HT-29 (cell line): ENCODE measurements at regions not wholly inside any gene's neighbourhood (a gene's known extent, or its start where the extent isn't known, plus 50 kb on each side); places are given as distances from the start of the nearest gene placed in this dataset.

Experiments used
- DNase-seq: peaks from one replicate; pipeline ENCODE4 v3.0.0-alpha.2; 2015; ENCODE audit warnings: low spot score

- no peak for DNase-seq
Measured at GRCh38 chr7:52897288-52897687, 138.1 kb upstream of the POM121L12 start.

DNA sequence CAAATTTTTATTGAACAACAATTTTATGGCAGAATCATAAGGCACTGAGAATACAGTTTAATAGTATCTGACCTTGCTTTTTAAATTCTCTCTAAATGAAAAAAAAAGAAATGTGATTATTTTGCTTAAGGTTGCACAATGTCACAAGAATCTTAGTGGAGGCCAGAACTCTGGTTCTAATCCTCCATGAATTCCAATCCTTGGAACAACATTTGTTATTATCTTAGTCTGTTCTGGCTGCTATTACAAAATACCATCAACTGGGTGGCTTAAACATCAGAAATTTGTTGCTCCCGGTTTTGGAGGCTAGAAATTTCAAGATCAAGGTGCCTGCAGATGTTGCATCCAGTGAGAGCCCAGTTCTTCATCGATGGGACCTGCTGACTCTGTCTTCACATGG, 158.2 kb upstream of the POM121L12 start:
- DNase-seq, result no peak

GRCh38 chr7:52876402-52876801, 159.0 kb upstream of the POM121L12 start:
- no peak for DNase-seq

DNA sequence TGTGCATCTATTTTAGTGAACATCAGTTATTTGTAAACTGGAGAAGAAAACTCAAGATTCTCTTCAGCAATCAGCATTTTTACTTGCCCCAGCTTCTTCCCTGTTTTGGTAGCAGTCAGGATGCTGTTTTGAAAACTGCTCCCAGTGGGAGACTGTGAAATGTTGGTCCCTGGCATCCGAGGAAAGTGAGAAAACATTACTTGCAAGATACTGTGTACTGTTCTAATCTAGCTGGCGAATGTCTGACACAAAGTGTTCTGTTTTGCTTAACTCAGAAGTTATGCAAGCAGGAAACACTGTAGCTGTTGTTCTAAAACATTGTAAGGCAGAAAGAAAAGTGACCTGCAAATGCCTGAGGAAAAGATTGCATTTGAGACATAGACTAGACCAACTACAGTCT, 171.8 kb upstream of the POM121L12 start:
- DNase-seq, result no peak

GRCh38 chr7:52862321-52862720, 173.1 kb upstream of the POM121L12 start:
- no peak for DNase-seq

GRCh38 chr7:52857367-52857766, 178.1 kb upstream of the POM121L12 start:
- no peak for DNase-seq

- no peak for DNase-seq
Measured at GRCh38 chr7:52854681-52855080, 180.8 kb upstream of the POM121L12 start.

DNA sequence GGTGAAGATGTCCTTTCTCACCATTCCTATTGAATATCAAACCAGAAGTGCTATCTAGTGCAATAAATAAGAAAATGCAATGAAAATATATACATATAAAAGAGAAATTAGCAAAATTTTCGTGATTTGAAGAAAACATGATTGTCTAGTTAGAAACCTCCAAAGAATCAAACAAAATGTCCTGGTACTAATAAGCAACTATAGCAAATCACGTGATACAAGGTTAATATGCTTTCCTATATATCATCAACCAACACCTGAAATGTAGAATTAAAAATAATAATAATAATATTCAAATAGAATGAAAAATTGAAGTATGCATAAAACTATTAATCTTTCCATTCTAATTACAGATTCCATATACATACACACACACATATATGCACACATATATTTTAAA, 183.9 kb upstream of the POM121L12 start:
- no peak for DNase-seq

GRCh38 chr7:52843436-52843835, 192.0 kb upstream of the POM121L12 start:
- DNase-seq, result no peak

DNA sequence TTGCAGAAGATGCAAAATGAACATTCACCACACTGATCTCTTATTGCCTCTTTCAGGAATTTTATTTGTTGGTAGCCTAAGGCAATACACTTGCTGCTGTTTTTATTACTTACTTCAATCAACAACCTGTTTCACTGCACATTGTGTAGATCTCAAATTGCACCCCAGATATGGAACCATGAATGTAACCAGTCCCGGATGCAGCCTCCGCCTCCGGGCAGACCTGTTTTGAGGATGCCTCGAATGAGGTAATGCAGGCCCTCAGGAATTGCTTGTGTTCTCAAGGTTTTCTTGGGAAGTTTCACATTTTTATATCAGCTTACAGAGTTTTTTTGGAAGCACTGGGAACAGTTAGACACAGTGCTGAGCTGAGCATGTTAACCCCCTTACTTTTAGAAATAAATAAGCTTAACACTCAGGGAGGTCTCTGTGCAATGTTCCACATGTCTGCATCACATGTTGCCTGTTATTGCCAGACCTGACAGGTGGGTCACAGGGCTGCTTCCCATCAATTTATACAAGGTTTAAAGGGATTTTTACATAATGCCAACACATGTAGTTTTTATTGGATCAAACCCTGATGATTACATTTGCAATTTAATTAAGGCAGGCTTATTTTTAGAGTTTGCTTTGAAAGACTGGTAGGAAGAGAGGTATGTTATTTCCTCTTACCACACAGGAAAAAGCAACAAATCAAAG, 193.1 kb upstream of the POM121L12 start:
- no peak for DNase-seq

GRCh38 chr7:52838981-52839411, 196.4 kb upstream of the POM121L12 start:
- DNase-seq, result no peak

- DNase-seq, result no peak
Measured at GRCh38 chr7:52831321-52831720, 204.1 kb upstream of the POM121L12 start.

GRCh38 chr7:52830801-52831200, 204.6 kb upstream of the POM121L12 start:
- DNase-seq, result no peak

GRCh38 chr7:52826515-52827265, 208.7 kb upstream of the POM121L12 start:
- no peak for DNase-seq

DNA sequence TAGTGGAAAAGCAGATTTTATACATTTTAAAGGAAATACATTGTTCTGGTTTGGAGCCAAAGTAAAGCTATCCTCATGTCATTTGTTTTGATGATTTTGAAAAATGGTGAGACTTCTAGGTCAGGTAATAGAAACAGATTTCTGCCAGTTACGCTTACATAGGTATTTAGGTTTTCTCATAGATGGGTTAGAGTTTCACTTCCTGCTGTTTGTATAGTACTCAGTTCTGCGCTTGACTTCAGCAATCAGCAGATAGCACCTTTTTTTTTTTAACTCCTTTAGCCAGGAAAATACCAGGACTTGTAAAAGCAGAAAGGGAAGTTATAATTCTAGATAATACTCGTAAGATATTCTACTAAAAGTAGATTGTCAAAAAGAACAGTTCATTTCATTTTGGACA, 209.8 kb upstream of the POM121L12 start:
- DNase-seq, result no peak

DNA sequence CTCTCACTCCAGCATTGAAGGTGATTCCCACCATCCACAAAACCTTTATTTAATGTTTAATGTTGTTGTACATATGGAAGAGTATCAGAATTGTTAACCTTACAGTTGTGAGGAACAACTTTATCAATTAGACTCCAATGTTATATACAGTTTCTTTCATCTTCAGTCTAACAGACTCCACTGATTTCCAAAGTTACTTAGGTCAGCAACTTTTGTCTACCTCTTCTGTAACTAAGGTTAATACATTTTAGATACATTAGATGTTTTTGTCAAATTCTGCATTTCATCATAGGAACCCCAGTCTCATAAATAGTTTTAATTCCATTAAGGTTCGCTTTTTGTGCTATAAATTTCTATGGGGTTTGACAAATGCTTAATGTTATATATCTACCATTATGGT, 223.9 kb upstream of the POM121L12 start:
- no peak for DNase-seq

DNA sequence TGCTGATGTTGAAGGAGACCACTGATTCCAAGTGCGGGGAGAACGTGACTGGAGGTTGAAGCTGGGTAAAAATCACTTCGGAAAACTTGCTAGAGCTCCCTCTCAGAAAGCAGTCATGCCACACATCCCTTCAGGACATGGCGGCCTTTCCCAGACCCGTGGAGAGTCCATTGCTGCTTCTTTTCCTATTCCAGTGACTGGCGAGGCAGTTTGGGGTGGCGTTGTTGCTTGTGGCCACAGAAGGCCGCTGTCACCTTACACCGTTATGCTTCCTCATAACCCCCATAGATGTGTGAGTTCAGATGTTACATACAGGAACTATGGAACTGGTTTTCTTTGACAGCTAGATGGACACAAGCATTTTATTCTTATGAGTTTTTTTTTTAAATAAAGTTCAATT, 235.6 kb upstream of the POM121L12 start:
- DNase-seq, result peak; percentile 8

DNA sequence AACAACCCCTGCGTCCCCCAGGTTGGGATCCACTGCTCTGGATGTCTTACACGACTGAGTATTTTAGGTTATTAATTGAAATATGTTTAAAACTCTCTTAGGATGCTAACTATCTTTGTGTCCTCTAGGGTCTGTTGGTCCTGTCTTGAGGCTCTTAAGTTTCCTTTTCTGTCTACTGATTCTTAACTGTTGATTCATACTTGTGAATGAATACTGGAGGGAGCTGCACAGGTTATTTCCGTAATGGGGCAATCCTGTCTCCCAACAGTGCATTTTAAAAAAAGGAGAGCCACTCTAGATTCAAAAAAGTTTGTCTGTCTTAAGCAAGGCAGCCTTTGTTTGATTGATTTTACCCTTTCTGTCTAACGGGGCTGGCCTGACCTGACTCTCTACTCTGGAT, 237.6 kb upstream of the POM121L12 start:
- no peak for DNase-seq

GRCh38 chr7:52794621-52795020, 240.8 kb upstream of the POM121L12 start:
- DNase-seq, result no peak

DNA sequence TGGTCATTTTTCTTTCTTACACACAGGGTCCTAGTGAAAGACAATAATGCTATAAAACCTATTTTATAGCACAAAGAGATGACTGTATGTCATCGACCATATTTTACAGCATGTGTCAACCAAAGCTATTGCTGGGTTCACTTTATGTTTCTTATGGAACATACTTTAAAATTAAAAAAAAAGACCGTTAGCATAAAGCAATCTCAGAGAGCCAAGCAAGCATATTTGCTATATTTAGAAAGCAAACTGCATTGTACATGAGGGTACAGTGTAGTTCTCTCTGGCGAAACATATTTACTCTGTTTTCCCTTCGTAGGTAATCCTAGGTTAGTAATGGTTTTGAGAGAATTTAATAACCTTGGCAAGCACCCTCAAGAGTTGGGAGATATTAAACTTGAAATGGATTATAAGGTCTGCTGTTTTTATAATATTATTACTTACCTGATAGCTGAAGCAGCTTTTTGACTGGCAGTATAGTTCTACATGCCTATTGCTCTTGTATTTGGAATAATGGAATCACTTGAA, 244.2 kb upstream of the POM121L12 start:
- no peak for DNase-seq

DNA sequence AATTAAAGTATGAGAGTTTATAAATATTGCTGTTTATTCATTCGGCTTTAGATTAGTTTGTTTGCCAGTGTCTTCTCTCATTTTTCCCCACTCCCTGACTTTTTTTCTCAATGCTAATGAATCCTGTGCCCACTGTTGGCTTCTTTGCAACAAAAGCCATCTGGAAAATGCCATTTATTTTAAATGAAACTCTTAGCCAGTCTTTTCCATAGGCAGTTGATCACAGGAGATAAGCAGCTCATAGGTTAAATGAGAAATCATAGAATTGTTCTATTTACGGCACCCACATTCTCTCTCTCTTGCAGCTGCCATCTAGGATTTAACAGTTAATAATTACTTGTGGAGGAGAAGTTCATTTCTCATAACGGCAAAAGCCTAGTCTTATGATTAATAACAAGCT, 249.3 kb upstream of the POM121L12 start:
- DNase-seq, result no peak

- DNase-seq, result no peak
Measured at GRCh38 chr7:52782348-52782747, 253.1 kb upstream of the POM121L12 start.

- DNase-seq, result no peak
Measured at GRCh38 chr7:52781250-52781649, 254.2 kb upstream of the POM121L12 start.
